ENCODE measurements at regions not wholly inside any gene's neighbourhood (a gene's known extent, or its start where the extent isn't known, plus 50 kb on each side); places are given as distances from the start of the nearest gene placed in this dataset.
"Not testable (repeated sequence)": the region's sequence is repeated elsewhere in the genome, so short reads cannot be mapped to it uniquely, and the experiment has no call there.

GRCh38 chr18:45335282-45336043, 279.8 kb upstream of the SLC14A2 start:
- no peak for DNase-seq (ENCODE audit: extremely low spot score, insufficient read length, low read depth)

GRCh38 chr18:45336448-45336847, 278.8 kb upstream of the SLC14A2 start:
- no peak for FAIRE-seq
- DNase-seq (ENCODE audit: extremely low spot score, insufficient read length, low read depth): no peak

More at GRCh38 chr18:45335282-45336043, 279.8 kb upstream of the SLC14A2 start:
- FAIRE-seq: no peak

GRCh38 chr18:45337477-45337876, 277.8 kb upstream of the SLC14A2 start:
- DNase-seq (ENCODE audit: extremely low spot score, insufficient read length, low read depth): no peak
- no peak for FAIRE-seq

GRCh38 chr18:45339810-45340550, 275.3 kb upstream of the SLC14A2 start:
- DNase-seq (ENCODE audit: extremely low spot score, insufficient read length, low read depth) (no peak), FAIRE-seq (no peak)

- no peak for DNase-seq (ENCODE audit: extremely low spot score, insufficient read length, low read depth)
- no peak for FAIRE-seq
Observed at GRCh38 chr18:45340884-45341283, 274.4 kb upstream of the SLC14A2 start.

GRCh38 chr18:45341454-45341853, 273.8 kb upstream of the SLC14A2 start:
- no peak for DNase-seq (ENCODE audit: extremely low spot score, insufficient read length, low read depth)
- FAIRE-seq: no peak

- FAIRE-seq (no peak), DNase-seq (ENCODE audit: extremely low spot score, insufficient read length, low read depth) (no peak)
Observed at GRCh38 chr18:45342166-45342565, 273.1 kb upstream of the SLC14A2 start.

GRCh38 chr18:45342653-45343052, 272.6 kb upstream of the SLC14A2 start:
- no peak for FAIRE-seq

GRCh38 chr18:45343365-45343764, 271.9 kb upstream of the SLC14A2 start:
- DNase-seq (ENCODE audit: extremely low spot score, insufficient read length, low read depth): no peak
- no peak for FAIRE-seq

More at GRCh38 chr18:45342653-45343052, 272.6 kb upstream of the SLC14A2 start:
- DNase-seq (ENCODE audit: extremely low spot score, insufficient read length, low read depth): no peak

GRCh38 chr18:45344680-45345079, 270.6 kb upstream of the SLC14A2 start:
- FAIRE-seq; DNase-seq (ENCODE audit: extremely low spot score, insufficient read length, low read depth): not testable (repeated sequence)

GRCh38 chr18:45349019-45349418, 266.3 kb upstream of the SLC14A2 start:
- FAIRE-seq (no peak), DNase-seq (ENCODE audit: extremely low spot score, insufficient read length, low read depth) (no peak)

- DNase-seq (ENCODE audit: extremely low spot score, insufficient read length, low read depth) (no peak), FAIRE-seq (no peak)
Observed at GRCh38 chr18:45349467-45349866, 265.8 kb upstream of the SLC14A2 start.

- FAIRE-seq (no peak), DNase-seq (ENCODE audit: extremely low spot score, insufficient read length, low read depth) (no peak)
Observed at GRCh38 chr18:45350404-45351156, 264.7 kb upstream of the SLC14A2 start.

GRCh38 chr18:45352874-45353273, 262.4 kb upstream of the SLC14A2 start:
- DNase-seq (ENCODE audit: extremely low spot score, insufficient read length, low read depth) (no peak), FAIRE-seq (no peak)

GRCh38 chr18:45353530-45353929, 261.7 kb upstream of the SLC14A2 start:
- FAIRE-seq (no peak), DNase-seq (ENCODE audit: extremely low spot score, insufficient read length, low read depth) (no peak)

GRCh38 chr18:45355944-45356520, 259.2 kb upstream of the SLC14A2 start:
- FAIRE-seq: no peak
- no peak for DNase-seq (ENCODE audit: extremely low spot score, insufficient read length, low read depth)

GRCh38 chr18:45357686-45358470, 257.4 kb upstream of the SLC14A2 start:
- DNase-seq (ENCODE audit: extremely low spot score, insufficient read length, low read depth) (no peak), FAIRE-seq (no peak)

GRCh38 chr18:45359275-45360009, 255.8 kb upstream of the SLC14A2 start:
- no peak for DNase-seq (ENCODE audit: extremely low spot score, insufficient read length, low read depth)
- no peak for FAIRE-seq
